HTR-8/SVneo (cell line): ENCODE measurements at regions not wholly inside any gene's neighbourhood (a gene's known extent, or its start where the extent isn't known, plus 50 kb on each side); places are given as distances from the start of the nearest gene placed in this dataset.
"Not testable (repeated sequence)": the region's sequence is repeated elsewhere in the genome, so short reads cannot be mapped to it uniquely, and the experiment has no call there.

Experiments used
- DNase-seq: peaks from one replicate; pipeline ENCODE4 v3.0.0; 2011; ENCODE audit warnings: low spot score, mixed read lengths; ENCODE audit not compliant: insufficient read length
- FAIRE-seq: peaks from 2 replicates; lab custom pipeline; 2011; peaks lifted over from hg19 to GRCh38; lab: Jason Lieb, UNC

DNA sequence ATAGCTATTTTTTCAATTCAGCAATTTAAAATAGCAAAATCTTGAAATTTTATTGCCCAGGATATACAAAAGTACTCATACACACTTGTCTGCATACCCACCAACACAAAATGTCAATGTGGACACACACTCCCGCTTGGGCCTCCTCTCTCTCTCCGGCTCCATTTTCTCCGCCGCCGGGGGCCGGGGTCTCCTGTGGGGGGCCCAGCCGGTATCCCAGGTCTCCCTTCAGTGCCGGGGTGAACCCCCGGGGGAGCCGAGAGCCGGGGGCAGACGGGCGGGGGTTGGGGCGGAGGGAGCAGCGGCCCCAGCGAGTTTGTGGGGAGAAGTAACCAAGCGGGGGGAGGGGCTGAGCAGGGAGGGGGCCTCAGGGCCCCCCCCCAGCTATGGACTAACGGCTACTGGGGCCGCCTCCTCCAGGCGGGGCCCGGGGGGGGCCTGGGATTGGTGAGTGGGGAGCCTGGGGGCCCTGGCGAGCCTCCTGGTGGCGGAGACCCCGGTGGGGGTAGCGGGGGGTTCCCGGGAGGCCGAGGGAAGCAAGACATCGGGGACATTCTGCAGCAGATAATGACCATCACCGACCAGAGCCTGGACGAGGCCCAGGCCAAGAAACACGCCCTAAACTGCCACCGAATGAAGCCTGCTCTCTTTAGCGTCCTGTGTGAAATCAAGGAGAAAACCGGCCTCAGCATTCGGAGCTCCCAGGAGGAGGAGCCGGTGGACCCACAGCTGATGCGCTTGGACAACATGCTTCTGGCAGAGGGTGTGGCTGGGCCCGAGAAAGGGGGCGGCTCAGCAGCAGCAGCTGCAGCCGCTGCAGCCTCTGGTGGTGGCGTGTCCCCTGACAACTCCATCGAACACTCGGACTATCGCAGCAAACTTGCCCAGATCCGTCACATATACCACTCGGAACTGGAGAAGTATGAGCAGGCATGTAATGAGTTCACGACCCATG lies 56.6 kb downstream of the CHST2 start:
- DNase-seq, result not testable (repeated sequence)
- FAIRE-seq, result peak; percentile 13

GRCh38 chr3:143177965-143178364 lies 58.4 kb downstream of the CHST2 start:
- DNase-seq, result not testable (repeated sequence)
- FAIRE-seq, result peak; percentile 4

GRCh38 chr3:143178775-143179548 lies 59.4 kb downstream of the CHST2 start:
- peak; percentile 4 for FAIRE-seq
- DNase-seq, result not testable (repeated sequence)

DNA sequence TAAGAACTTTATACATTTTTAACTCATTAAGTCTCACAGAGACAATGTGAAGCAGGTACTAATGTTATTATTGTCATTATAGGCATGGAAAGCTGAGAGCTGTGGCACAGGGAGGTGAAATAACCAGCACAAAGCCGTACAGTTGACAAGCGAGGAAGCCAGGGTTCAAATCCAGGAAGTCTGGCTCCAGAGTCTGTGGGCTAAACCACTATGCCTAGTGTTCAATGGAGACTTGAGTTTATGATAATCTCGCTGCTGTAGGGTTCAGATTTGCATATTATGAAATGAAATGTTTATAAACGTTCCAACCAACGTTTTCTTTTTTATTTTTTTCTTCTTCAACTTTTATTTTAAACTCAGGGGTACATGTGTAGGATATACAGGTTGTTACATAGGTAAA lies 60.0 kb downstream of the CHST2 start:
- DNase-seq (no peak), FAIRE-seq (no peak)

- not testable (repeated sequence) for FAIRE-seq
Measured at GRCh38 chr3:143180860-143181259, 61.3 kb downstream of the CHST2 start.

DNA sequence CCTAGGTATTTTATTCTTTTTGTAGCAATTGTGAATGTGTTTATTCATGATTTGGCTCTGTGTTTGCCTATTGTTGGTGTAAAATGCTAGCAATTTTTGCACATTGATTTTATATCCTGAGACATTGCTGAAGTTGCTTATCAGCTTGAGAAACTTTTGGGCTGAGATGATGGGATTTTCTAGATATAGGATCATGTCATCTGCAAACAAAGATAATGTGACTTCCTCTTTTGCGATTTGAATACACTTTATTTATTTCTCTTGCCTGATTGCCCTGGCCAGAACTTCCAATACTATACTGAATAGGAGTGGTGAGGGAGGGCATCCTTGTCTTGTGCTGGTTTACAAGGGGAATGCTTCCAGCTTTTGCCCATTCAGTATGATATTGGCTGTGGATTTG lies 62.4 kb downstream of the CHST2 start:
- DNase-seq, FAIRE-seq: not testable (repeated sequence)

More at GRCh38 chr3:143180860-143181259, 61.3 kb downstream of the CHST2 start:
- not testable (repeated sequence) for DNase-seq

DNA sequence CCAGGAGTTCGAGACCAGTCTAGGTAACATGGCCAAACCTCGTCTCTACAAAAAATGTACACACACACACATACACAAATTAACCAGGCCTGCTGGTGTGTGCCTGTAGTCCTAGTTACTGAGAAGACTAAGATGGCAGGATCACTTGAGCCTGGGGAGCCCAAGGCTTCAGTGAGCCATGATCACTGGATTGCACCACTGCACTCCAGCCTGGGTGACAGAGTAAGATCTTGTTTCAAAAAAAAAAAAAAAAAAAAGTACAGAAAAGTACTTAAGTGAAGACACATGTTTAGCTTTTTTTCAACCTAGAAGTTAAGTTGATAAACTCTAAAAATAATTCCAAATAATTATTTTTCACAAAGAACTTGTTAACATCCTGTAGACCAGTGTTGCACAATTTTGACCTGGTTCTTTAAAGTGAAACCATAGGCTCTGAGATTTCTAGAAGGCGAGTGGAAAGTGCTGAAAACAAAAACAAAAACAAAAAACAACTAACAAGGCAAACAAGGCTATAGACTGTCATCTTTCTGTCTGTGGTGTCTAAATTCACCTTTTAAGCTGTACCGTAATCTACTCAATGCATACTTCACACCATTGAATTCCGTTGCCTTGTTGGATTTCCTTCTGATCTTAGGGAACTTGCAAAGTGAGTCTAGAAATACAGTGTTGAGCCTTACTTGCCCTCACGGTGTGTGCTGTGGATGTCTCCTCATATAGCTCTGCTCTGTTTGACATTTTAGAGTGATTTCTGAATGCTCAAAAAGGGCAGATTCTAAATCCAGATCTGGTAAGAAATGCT lies 63.5 kb downstream of the CHST2 start:
- no peak for FAIRE-seq
- DNase-seq, result no peak

DNA sequence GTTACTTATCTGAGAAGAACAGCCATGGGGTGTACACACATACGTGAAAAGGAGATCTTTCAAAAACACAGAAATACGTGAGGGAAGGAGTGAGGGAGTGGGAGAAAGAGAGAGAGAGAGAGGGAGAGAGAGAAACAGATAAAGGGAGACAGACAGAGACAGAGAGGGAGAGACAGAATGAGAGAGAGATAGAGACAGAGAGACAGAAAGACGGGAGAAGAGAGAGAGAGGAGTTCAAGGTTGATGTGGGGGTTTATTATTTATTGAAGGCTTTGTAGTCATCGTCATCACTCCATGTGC lies 64.0 kb downstream of the CHST2 start:
- FAIRE-seq (no peak), DNase-seq (no peak)

- FAIRE-seq (no peak), DNase-seq (no peak)
Measured at GRCh38 chr3:143184099-143184498, 64.5 kb downstream of the CHST2 start.

DNA sequence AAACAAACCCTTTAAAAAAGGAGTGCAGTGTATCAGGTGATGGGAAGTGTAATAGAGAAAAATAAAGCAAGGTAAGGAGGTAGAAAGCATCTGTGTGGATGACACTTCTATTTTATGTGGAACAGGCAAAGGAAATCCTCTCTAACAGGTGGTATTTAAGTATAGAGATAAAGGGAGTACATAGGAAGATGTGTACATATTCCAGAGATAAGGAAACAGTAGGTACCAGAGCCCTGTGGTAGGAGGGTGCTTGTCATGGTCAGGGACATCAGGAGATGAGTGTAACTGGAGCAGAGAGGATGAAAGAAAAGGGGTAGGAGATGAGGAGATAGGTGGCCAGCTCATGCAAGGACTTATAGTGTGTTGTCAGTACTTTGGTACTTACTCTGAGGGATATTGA lies 65.8 kb downstream of the CHST2 start:
- DNase-seq (no peak), FAIRE-seq (no peak)

DNA sequence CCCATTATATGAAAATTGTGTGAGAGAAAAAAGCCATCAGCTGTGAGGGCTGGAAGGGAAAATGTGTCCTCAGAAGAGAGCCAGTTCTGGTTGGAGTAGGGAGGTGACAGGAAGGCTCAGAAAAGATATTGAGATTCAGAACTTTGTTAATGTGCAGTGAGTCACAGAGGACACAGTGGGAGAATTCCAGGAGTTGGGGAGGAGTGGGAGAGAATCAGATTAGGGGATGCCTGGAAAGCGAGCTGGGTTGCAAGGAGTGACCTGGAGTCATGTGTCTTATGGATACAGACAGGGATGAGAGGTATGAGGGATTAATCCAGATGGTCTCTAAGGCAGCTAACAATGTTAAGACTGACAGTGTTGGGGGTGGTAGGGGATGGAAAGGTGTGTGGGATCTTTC lies 67.5 kb downstream of the CHST2 start:
- DNase-seq, result no peak
- FAIRE-seq, result no peak

DNA sequence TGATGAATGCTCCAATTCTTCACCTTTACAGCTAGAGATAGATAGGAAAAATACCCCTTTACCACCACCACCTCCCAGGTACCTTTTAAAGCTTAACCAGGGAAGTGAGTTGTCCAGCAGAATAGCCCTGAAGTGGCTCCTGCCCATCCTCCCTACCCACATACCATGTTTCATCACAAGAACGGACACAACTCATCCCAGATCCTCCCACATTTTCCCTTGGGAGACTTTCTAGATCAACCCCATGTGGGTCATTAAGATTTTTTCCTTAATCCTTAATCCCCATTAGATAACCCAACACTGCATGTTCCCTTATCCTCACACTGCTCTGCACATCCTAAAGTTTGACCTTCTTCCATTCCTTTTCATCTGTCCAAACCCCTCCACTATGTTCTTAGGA lies 69.3 kb downstream of the CHST2 start:
- DNase-seq, result no peak
- FAIRE-seq, result no peak

DNA sequence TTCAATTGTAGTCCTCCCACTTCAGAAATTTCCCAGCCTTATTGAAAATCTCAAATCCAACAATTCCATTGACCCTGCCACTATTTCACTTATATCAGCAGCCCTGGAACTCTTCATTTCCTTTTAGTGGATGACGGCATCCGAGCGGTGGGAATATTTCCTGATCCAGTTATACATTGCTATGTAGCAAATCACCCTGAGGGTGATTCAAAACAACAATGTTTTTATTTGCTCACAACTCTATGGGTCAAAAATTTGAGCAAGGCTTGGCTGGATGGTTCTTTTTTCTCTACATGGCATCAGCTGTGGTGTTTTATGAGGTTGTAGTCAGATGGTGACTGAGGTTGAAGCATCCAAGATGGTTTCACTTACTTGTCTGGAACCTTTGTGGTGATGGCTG lies 70.5 kb downstream of the CHST2 start:
- FAIRE-seq (no peak), DNase-seq (no peak)

DNA sequence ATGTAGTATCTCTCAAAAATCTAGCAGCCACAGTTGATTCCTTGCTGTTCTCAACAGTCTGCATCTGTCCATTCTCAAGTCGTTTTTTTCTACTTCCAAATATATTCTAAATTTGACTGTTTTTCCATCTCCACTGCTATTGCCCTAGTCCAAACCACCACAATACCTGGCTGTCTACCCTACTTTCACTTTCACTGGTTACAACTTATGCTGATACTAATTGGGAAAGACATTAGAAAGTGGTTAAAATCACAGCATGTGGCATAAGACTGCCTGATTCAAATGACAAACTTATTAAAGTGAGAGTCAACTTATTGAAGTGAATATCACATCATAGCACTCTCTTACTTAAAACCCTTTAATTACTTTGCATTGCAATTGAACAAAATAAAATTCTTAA lies 72.6 kb downstream of the CHST2 start:
- FAIRE-seq, result no peak
- no peak for DNase-seq

GRCh38 chr3:143200001-143200924 lies 80.7 kb downstream of the CHST2 start:
- FAIRE-seq, result no peak
- DNase-seq, result no peak

DNA sequence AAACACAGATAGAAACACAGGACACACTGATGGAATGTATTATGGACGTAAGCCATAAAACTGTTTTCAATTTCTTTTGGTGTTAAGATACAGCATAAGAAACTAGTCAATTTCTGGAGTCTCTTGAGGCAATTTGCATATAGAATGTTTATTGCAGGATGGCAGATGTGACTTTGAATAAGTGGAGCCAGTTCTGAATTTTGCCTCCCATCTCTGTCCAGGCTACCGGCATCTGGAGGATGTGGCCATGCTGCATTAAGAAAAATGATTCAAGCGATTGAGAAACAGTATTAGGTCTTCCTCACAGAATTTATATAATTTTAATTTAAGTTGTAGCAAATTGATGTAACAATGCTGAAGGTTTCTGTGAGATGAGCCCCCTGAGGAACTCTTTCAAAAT lies 81.5 kb downstream of the CHST2 start:
- no peak for FAIRE-seq
- DNase-seq, result no peak

- DNase-seq, result no peak
- no peak for FAIRE-seq
Measured at GRCh38 chr3:143201870-143202752, 82.5 kb downstream of the CHST2 start.

GRCh38 chr3:143203142-143203541 lies 83.6 kb downstream of the CHST2 start:
- DNase-seq, result no peak
- no peak for FAIRE-seq

- FAIRE-seq (no peak), DNase-seq (peak; percentile 7)
Measured at GRCh38 chr3:143203848-143204247, 84.3 kb downstream of the CHST2 start.
